Cortex of kidney (tissue), 1 donor: ENCODE measurements at regions not wholly inside any gene's neighbourhood (a gene's known extent, or its start where the extent isn't known, plus 50 kb on each side); places are given as distances from the start of the nearest gene placed in this dataset.

ENCODE experiments used
- DNase-seq: peaks from one replicate; lab custom pipeline; 2025; lab: John Stamatoyannopoulos, UW

- no peak for DNase-seq
These were observed 193.9 kb downstream of the FIGN start for GRCh38 chr2:163541943-163542342.

- DNase-seq: no peak
These were observed 194.3 kb downstream of the FIGN start for GRCh38 chr2:163541495-163541894.

DNA sequence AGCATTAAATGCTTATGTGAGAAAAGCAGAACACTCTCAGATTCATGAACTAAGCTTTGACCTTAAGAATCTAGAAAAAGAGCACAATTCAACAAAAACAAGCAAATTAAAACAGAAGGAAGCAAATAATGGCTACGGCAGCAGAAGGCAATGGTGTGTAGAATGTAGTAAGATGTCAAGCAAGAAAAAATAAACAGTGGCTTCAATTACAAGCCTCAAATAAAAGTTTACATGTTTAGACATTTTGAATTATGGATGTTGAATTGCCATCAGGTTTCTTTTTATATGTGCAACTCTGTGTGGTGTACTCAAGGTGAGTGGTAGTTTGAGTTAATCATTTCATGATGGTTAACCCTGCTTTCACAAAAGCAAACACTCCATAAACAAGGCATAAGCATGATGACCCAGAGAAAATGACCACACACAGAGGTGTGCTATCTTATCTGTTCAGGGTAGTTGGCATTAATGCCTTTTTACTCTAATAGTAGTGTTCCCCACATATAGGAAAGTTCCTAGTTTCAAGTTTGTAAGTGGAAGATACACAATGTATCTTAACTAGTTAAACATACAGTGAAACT is 207.1 kb downstream of the FIGN start:
- no peak for DNase-seq

GRCh38 chr2:163527381-163527780 is 208.4 kb downstream of the FIGN start:
- no peak for DNase-seq

GRCh38 chr2:163518762-163519161 is 217.0 kb downstream of the FIGN start:
- DNase-seq: no peak

GRCh38 chr2:163515836-163516235 is 220.0 kb downstream of the FIGN start:
- no peak for DNase-seq

- no peak for DNase-seq
These were observed 230.5 kb downstream of the FIGN start for GRCh38 chr2:163505281-163505680.

DNA sequence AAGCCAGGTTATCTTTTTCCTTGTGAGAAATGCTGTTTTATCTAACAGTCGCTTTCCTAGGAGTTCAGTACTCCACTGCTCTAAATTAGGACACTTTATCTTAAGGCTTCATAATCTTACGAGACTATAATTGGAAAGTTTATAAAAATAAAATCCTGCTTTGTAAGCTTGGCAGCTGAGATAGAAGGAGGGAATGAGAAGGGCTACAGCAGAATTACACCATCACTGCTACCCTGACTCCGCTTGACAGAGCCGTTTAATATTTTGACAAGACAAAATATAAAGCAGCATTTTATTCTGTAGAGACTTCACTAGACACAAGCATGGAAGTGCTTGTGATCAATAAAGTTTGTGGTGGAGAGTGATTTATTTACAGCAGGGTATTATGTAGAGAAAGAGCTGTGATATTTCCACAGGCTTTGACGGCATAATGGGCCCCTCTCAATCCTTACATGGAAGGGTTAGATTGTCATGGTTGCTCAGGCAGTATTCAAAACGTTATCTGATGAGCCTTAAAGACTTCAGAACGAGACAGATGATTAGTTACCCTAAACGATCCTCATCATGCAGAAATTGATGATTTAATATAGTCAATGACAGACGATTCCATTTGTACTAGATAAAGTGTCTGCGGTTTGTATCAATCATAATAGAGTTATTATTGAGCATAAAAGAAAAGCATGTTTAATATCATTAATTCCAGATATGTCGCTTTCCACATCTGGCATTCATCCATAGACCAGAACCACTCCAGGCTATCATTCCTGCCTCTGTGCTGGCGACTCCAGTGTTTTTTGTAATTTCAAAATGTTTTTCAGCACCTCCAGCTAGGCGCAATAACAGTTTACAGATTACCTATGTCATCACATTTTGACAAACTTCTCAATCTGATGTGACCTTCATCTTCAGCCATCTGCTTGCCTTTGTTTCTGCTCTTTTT is 242.2 kb downstream of the FIGN start:
- no peak for DNase-seq

DNA sequence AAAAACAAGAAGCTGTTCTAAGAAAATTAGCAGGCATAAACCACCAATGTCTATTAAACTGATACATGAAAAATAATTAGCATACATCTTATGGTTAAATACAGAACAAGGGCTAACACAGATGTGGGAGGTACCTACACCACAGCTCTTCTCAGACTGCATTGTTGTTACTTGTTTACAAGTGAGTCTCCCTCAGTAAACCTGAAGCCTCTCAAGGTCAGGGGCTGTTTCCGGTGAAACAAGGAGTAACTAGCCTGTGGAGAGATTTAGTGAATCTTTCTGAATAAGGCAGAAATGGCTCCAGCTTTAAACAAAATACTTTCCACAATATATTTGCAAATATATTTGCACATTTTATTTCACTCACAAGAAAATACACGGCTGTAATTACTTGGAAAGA is 244.0 kb downstream of the FIGN start:
- no peak for DNase-seq

GRCh38 chr2:163490281-163490680 is 245.5 kb downstream of the FIGN start:
- DNase-seq: no peak

DNA sequence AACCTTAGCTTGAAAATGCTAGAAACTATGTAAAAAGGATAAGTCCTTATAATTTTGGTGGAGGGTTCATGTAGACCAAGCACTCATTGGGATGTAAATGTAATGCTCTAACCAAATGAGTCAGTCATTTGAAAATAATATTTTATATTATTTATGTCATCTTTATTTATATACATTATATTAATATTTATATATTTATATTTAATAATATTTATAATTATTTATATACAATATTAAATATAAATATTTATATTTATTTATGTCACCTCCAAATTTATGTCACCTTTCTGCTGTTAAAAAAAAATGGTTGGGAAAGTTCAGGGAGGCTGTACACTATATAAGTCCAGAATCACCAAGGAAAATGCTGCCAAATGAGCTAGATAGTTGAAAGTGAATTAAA is 254.3 kb downstream of the FIGN start:
- no peak for DNase-seq

DNA sequence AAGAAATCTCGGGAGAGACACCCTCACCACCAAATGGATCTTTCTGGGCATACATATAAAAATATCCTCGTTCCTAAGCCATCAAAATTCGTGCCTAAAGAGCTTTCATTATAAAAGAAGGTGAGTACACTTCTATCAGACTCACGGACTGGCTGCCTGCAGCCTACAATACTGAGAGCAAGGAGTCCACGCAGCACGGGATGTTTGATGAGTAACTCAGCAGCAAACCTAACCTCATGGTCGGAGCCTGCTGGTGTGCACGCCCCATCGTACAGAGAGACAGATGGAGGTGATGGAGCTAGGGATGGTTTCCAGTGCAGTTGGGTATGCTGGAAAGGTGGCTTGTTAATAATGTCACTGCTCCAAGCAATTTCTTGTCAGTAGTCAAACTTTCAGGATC is 256.2 kb downstream of the FIGN start:
- DNase-seq: no peak

DNA sequence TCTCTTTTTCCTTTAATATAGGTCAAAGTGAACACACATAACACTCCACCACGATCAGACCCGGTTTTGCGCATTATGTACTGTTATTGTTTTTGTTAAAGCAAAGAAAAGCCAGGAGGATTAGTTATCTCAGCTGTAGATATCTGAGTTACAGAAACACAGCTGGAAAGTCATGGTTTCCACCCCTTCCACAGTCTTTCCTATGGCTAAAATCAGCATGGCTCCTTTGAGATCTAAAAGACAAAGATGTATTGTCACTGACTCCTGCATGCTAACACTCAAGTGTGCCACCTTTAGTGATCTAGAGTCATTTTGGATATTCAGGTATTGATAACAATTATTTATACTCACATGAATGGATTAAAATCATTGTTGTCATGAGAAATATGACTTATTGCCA is 260.0 kb downstream of the FIGN start:
- no peak for DNase-seq

GRCh38 chr2:163474889-163475288 is 260.9 kb downstream of the FIGN start:
- DNase-seq: no peak

DNA sequence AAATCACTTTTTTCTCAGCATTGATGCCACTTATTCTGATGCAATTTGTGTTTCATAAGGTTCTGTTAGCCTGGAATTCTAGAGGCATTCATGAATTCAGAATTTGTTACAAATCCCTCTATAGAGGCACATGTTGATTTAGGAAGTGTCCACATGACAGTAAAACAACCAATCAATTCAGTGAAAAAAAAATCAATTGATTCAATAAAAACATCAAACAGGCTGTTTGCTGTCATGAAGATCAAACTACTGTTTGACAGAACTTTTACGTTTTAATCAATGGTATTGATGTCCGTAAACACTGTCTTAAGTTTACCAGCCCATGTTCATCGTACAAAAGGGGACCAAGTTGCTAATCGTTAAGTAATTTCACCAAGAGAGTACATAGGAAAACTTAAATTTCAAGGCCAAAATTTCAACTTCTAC is 261.5 kb downstream of the FIGN start:
- no peak for DNase-seq

GRCh38 chr2:163471947-163472346 is 263.9 kb downstream of the FIGN start:
- no peak for DNase-seq

GRCh38 chr2:163469561-163469962 is 266.2 kb downstream of the FIGN start:
- DNase-seq: no peak

- no peak for DNase-seq
These were observed 268.6 kb downstream of the FIGN start for GRCh38 chr2:163467251-163467630.

DNA sequence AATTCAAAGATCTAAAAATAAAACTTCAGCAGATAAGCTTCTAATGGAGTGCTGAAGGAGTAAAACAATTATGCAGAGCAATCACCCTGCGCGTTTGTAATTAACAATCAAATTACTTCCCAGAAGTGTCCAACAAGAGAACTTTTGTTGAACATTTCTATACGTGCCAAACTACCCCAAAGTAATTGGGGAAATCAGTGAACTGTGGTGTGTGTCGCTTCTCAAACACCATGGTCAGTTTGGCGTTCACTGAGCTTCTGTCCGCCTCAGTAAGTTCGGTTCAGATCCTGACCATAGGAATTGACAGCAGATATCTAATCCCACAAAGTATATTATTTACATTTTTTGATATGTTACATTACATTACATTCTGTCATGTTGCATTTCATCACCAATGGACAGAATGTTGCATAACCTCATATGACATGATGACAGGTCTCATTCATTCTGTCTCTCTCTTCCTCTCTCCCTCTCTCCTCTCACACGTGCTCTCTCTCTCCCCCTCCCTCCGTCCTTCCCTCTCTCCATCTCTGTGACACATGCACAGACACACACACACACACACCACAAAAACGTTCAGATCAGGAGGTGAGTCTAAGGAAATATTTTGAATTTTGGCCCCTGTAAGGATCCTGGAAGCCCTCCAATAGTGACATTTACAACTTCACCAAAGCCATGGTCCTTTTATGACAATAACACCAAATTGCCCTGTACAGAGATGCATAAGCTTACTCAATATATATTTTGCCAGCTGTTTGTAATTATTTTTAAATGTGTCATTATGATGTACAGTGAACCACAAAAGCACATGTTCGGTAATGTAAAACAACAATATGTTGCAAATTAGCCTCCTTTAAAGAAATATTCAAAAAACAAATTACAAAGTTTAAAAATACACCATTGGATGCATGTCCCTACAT is 269.2 kb downstream of the FIGN start:
- DNase-seq: no peak

DNA sequence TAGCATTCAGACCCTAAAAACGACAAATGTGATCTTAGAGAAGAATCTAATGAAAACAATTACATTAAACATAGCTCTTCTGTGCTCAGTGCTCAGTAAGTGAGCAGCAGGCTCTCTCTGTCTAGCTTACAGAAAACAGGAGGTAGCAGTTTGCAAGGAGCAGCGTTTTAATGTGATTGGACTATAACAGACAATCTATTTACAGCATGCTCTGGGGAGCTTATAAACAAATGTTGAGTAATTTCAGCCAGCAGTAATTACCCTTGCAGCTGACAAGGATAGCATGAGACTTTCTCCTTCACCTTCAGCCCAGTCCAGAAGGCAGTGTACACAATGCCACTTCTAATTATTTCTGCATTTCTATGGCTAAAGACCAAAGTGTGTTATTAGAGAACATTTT is 270.4 kb downstream of the FIGN start:
- no peak for DNase-seq

DNA sequence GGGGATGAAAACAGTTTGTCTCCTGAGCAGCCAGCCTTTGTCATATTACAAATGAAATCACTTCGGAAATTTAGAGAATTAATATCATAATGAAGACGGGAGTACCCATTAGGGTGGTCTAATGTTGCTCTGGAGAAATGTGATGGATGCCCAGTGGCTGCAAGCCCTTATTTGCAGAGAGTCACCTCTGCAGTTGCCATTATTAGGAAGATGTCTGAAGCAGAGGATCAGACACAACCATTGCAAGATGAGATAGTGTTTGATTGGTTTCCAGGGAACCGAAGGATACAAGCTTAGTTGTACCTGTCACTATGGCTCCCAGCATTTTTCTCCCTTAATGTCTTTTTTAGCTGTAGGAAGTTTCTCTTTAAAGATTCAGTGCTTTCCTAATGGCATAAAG is 272.4 kb downstream of the FIGN start:
- no peak for DNase-seq

DNA sequence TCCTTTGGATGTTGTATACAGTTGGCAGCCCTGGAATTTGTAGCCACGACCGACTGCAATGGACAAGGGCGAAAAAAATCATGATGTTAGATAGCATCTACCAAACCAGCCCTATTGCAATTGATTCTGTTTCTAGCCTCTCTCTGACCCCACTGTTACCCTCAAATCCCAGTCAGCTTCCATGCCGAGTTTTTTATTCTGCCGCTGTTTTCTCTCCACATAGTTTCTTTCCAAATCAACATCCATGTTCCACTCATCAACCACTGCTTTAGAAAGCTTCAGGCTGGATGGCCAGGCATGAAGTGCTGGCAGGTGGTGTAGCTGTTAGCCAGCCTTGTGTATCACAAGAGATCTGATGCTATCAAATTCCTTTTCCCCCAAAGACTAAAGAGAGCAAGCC is 272.8 kb downstream of the FIGN start:
- DNase-seq: no peak

- DNase-seq: no peak
These were observed 275.8 kb downstream of the FIGN start for GRCh38 chr2:163459986-163460385.
